HG03378 (cell line): ENCODE measurements at regions not wholly inside any gene's neighbourhood (a gene's known extent, or its start where the extent isn't known, plus 50 kb on each side); places are given as distances from the start of the nearest gene placed in this dataset.

Experiments used
- ATAC-seq: cut with Tn5 transposase; IDR thresholded peaks from one replicate; pipeline ENCODE4 v1.9.1; 2021; ENCODE audit warnings: mild to moderate bottlenecking, moderate library complexity; ENCODE audit not compliant: unreplicated experiment

- ATAC-seq = no peak
Observed at GRCh38 chr1:170219163-170219562, 73.4 kb downstream of the NTMT2 start.

GRCh38 chr1:170221031-170221430, 75.3 kb downstream of the NTMT2 start:
- ATAC-seq = no peak

- no peak for ATAC-seq
Observed at GRCh38 chr1:170221495-170221894, 75.7 kb downstream of the NTMT2 start.

- no peak for ATAC-seq
Observed at GRCh38 chr1:170224469-170224868, 78.7 kb downstream of the NTMT2 start.

GRCh38 chr1:170225781-170226530, 80.2 kb downstream of the NTMT2 start:
- ATAC-seq = no peak

GRCh38 chr1:170226767-170227166, 81.0 kb downstream of the NTMT2 start:
- no peak for ATAC-seq

- ATAC-seq = no peak
Observed at GRCh38 chr1:170230323-170230722, 84.6 kb downstream of the NTMT2 start.

GRCh38 chr1:170231662-170232061, 85.9 kb downstream of the NTMT2 start:
- ATAC-seq = no peak

GRCh38 chr1:170238704-170239391, 93.1 kb downstream of the NTMT2 start:
- no peak for ATAC-seq

GRCh38 chr1:170239445-170239844, 93.7 kb downstream of the NTMT2 start:
- ATAC-seq = no peak

- ATAC-seq = peak; percentile 99
Observed at GRCh38 chr1:170240409-170240808, 94.7 kb downstream of the NTMT2 start.

- no peak for ATAC-seq
Observed at GRCh38 chr1:170241266-170241851, 95.6 kb downstream of the NTMT2 start.

- no peak for ATAC-seq
Observed at GRCh38 chr1:170247751-170248521, 102.2 kb downstream of the NTMT2 start.

- no peak for ATAC-seq
Observed at GRCh38 chr1:170250531-170251276, 104.9 kb downstream of the NTMT2 start.

GRCh38 chr1:170252851-170253579, 107.3 kb downstream of the NTMT2 start:
- no peak for ATAC-seq

GRCh38 chr1:170254371-170254770, 108.6 kb downstream of the NTMT2 start:
- no peak for ATAC-seq

- no peak for ATAC-seq
Observed at GRCh38 chr1:170261669-170262068, 115.9 kb downstream of the NTMT2 start.

GRCh38 chr1:170262276-170262939, 116.6 kb downstream of the NTMT2 start:
- ATAC-seq = no peak

- ATAC-seq = no peak
Observed at GRCh38 chr1:170265234-170265633, 119.5 kb downstream of the NTMT2 start.
